NB4 (cell line): ENCODE measurements at regions not wholly inside any gene's neighbourhood (a gene's known extent, or its start where the extent isn't known, plus 50 kb on each side); places are given as distances from the start of the nearest gene placed in this dataset.

ENCODE experiments used
- MYC ChIP-seq: IDR thresholded peaks from 2 replicates; pipeline ENCODE4 v1.6.1; 2011; ENCODE audit warnings: low read depth, low read length
- POLR2A ChIP-seq: IDR thresholded peaks from 2 replicates; pipeline ENCODE4 v1.6.1; 2011; ENCODE audit warnings: mild to moderate bottlenecking; ENCODE audit not compliant: insufficient read length; ENCODE audit errors: extremely low read depth
- TF ChIP-seq, protein P1 (sequence below): IDR thresholded peaks from one replicate; pipeline ENCODE4 v1.5.1; 2012; ENCODE audit warnings: low read depth, low read length
- TF ChIP-seq, protein P2 (sequence below): IDR thresholded peaks from 2 replicates; pipeline ENCODE4 v1.6.1; 2011; ENCODE audit warnings: low read depth, low read length

DNA sequence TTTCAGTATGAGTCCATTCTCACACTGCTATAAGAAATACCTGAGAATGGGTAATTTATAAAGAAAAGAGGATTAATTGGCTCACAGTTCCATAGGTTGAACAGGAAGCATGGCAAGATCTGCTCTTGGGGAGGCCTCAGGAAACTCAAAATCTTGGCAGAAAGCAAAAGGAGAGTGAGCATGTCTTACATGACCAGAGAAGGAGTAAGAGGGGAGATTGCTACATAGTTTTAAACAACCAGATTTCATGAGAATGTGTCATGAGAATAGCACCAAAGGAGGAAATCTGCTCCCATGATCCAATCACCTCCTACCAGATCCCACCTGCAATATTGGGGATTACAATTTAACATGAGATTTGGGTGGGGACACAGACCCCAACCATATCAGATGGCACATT is 672.4 kb downstream of the HTR1B start:
- TF ChIP-seq, protein P1, sequence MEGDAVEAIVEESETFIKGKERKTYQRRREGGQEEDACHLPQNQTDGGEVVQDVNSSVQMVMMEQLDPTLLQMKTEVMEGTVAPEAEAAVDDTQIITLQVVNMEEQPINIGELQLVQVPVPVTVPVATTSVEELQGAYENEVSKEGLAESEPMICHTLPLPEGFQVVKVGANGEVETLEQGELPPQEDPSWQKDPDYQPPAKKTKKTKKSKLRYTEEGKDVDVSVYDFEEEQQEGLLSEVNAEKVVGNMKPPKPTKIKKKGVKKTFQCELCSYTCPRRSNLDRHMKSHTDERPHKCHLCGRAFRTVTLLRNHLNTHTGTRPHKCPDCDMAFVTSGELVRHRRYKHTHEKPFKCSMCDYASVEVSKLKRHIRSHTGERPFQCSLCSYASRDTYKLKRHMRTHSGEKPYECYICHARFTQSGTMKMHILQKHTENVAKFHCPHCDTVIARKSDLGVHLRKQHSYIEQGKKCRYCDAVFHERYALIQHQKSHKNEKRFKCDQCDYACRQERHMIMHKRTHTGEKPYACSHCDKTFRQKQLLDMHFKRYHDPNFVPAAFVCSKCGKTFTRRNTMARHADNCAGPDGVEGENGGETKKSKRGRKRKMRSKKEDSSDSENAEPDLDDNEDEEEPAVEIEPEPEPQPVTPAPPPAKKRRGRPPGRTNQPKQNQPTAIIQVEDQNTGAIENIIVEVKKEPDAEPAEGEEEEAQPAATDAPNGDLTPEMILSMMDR: no peak
- TF ChIP-seq POLR2A: no peak
- no peak for TF ChIP-seq MYC
- TF ChIP-seq, protein P2, sequence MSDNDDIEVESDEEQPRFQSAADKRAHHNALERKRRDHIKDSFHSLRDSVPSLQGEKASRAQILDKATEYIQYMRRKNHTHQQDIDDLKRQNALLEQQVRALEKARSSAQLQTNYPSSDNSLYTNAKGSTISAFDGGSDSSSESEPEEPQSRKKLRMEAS: no peak
